Esophagus squamous epithelium (tissue), 5 donors: ENCODE measurements at regions not wholly inside any gene's neighbourhood (a gene's known extent, or its start where the extent isn't known, plus 50 kb on each side); places are given as distances from the start of the nearest gene placed in this dataset.

Source experiments
- DNase-seq: peaks from one replicate; lab custom pipeline; 2025; lab: John Stamatoyannopoulos, UW
- H3K27ac ChIP-seq, 4 donors: fragments of 200-600 bp; sonication (generic); one replicate each; pipeline ENCODE4 v1.5.1; 2016 to 2019; ENCODE audit warnings: mild to moderate bottlenecking in 1 of 4
- H3K27me3 ChIP-seq, 4 donors: fragments of 200-600 bp; sonication (generic); 1 replicate in 3 of 4; 2 replicates in 1 of 4; pipeline versions ENCODE4 v1.5.1 to v1.6.0; 2017 to 2021; ENCODE audit warnings: antibody characterized with exemption in 1 of 4
- H3K36me3 ChIP-seq, 3 donors: fragments of 200-600 bp; sonication (generic); one replicate each; pipeline ENCODE4 v1.5.1; 2016 to 2019
- H3K4me1 ChIP-seq, 3 donors: fragments of 200-600 bp; sonication (generic); one replicate each; pipeline ENCODE4 v1.5.1; 2017 to 2019
- H3K4me3 ChIP-seq, 4 donors: fragments of 200-600 bp; sonication (generic); 1 replicate in 3 of 4; 2 replicates in 1 of 4; pipeline ENCODE4 v1.5.1; 2016 to 2019; ENCODE audit warnings: mild to moderate bottlenecking in 2 of 4, moderate library complexity in 1 of 4
- H3K9me3 ChIP-seq, 3 donors: fragments of 200-600 bp; sonication (generic); one replicate each; pipeline ENCODE4 v1.5.1; 2016 to 2019
- POLR2A ChIP-seq, 4 donors: fragments of 450-650 bp; IDR thresholded peaks; one replicate each; pipeline ENCODE4 v1.6.1; 2017; ENCODE audit warnings: antibody characterized with exemption in 4 of 4, mild to moderate bottlenecking in 4 of 4, moderate library complexity in 3 of 4
- WGBS, 2 donors: methylation state at CpG; one replicate each; pipeline ENCODE4 v1.1.5; 2018; 5-methylcytosine and 5-hydroxymethylcytosine counted together
- intact Hi-C: fragments of 100-400 bp; cut with DNase I; formaldehyde crosslinking; loops from one replicate; pipeline ENCODE4 v1.15.0; 2022
- TF ChIP-seq, protein P1 (sequence below), 6 experiments: fragments of 450-650 bp in 4 of 6; fragments of 200-600 bp in 2 of 6; sonication (generic) in 2 of 6; IDR thresholded peaks; one replicate each; pipeline ENCODE4 v1.5.1; 2016 to 2019; ENCODE audit warnings: antibody characterized with exemption in 6 of 6, mild to moderate bottlenecking in 4 of 6, moderate library complexity in 4 of 6
- donor health status: DM: yes; HTN: yes; CAD: no.

DNA sequence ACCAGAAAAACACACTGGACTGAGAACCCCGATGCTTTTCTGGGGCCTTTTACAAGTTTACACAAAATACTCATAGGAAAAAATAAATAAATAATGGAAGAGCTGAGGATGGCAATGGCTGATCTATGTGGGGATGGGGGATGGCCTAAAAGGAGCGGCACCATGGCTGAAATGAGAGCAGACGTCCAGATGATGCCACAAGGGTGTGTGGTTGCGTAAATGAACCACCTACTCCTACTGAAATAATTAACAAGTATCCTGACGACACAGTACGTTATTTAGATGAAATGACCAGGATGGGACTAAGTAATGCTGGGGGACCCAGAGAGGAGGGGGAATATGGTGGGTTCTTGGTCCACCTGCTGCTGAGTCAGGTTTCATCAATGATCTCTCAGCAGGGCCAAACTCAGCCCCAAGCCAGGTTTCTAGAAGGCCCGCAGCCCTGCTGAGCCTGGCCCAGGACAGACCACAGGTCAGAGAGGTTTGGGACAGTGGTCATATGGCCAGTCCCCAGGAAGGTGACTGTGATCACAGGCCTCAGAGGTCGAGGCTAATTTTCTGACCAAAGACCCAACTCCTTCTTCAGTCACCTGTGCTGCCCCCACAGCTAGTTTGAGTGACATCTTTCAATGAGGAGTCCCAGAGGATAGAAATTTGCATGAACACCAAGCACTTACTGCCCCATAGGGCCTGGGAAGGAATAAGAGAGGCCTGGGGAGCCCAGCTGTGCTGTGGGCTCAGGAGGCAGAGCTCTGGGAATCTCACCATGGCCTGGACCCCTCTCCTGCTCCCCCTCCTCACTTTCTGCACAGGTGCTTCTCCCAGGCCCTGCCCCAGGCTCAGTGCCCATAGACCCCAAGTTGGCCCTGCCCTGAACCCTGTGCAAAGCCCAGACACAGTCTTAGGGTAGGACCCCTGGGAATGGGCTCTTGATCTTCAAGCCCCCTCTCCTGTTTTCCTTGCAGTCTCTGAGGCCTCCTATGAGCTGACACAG is 76.3 kb upstream of the IGLL5 start:
- Histone ChIP-seq H3K36me3 (no peaks in the 10 kb centered on the region), H3K9me3 (no peaks in the 10 kb centered on the region), H3K27me3 (peaks cover 0 to 33% (median 0%) of the 10 kb centered on the region in 4 donors), H3K4me1 (no peaks in the 10 kb centered on the region), H3K4me3 (no peak overlapping the region), H3K27ac (no peak overlapping the region)
- intact Hi-C loops = no loop called here
- TF ChIP-seq POLR2A (IDR thresholded peaks at IDR 0.05) = no peak
- TF ChIP-seq, protein P1, sequence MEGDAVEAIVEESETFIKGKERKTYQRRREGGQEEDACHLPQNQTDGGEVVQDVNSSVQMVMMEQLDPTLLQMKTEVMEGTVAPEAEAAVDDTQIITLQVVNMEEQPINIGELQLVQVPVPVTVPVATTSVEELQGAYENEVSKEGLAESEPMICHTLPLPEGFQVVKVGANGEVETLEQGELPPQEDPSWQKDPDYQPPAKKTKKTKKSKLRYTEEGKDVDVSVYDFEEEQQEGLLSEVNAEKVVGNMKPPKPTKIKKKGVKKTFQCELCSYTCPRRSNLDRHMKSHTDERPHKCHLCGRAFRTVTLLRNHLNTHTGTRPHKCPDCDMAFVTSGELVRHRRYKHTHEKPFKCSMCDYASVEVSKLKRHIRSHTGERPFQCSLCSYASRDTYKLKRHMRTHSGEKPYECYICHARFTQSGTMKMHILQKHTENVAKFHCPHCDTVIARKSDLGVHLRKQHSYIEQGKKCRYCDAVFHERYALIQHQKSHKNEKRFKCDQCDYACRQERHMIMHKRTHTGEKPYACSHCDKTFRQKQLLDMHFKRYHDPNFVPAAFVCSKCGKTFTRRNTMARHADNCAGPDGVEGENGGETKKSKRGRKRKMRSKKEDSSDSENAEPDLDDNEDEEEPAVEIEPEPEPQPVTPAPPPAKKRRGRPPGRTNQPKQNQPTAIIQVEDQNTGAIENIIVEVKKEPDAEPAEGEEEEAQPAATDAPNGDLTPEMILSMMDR (IDR thresholded peaks at IDR 0.05) = no peak
- 68 to 87% methylated on average over 7 of the region's 8 CpGs for WGBS, 2 donors
- DNase-seq = no peak

DNA sequence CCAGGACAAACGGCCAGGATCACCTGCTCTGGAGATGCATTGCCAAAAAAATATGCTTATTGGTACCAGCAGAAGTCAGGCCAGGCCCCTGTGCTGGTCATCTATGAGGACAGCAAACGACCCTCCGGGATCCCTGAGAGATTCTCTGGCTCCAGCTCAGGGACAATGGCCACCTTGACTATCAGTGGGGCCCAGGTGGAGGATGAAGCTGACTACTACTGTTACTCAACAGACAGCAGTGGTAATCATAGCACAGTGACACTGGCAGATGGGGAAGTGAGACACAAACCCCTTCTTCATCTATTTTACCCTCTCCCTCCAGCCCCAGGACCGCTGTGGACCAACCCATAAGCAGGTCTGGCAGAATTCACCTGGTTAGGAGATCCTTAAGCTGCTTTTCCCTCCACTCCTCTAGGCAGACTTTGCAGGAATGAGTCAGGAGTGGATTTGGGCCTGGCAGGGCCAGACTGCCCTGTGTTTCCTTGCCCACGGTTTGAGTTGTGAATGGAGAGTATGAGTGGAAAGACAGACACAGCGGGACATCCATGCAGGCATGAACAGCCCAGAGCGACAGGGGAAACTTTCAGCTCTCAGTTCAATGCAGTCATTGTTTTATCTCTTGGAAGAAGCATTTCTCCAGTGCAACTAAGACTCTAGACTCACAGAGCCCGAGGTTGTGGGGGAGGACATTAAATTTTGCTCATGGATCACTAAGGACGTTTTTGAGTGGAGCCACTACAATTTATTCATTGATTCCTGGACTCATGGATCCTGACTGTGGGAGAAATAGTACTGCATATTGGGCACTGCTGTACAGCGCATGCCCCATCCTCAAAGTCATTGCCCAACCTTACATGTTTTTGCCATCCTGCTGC is 75.3 kb upstream of the IGLL5 start:
- H3K9me3 ChIP-seq = no peaks in the 10 kb centered on the region
- H3K27ac ChIP-seq = no peak overlapping the region
- peaks cover 0 to 28% (median 0%) of the 10 kb centered on the region in 4 donors for H3K27me3 ChIP-seq
- 65 to 74% methylated on average over 6 to 9 of the region's 10 CpGs for WGBS, 2 donors
- no peaks in the 10 kb centered on the region for H3K4me1 ChIP-seq
- intact Hi-C loops = no loop called here
- no peak for DNase-seq
- TF ChIP-seq POLR2A (IDR thresholded peaks at IDR 0.05) = no peak
- TF ChIP-seq, protein P1 (IDR thresholded peaks at IDR 0.05) = no peak
- no peaks in the 10 kb centered on the region for H3K36me3 ChIP-seq
- H3K4me3 ChIP-seq = no peak overlapping the region

DNA sequence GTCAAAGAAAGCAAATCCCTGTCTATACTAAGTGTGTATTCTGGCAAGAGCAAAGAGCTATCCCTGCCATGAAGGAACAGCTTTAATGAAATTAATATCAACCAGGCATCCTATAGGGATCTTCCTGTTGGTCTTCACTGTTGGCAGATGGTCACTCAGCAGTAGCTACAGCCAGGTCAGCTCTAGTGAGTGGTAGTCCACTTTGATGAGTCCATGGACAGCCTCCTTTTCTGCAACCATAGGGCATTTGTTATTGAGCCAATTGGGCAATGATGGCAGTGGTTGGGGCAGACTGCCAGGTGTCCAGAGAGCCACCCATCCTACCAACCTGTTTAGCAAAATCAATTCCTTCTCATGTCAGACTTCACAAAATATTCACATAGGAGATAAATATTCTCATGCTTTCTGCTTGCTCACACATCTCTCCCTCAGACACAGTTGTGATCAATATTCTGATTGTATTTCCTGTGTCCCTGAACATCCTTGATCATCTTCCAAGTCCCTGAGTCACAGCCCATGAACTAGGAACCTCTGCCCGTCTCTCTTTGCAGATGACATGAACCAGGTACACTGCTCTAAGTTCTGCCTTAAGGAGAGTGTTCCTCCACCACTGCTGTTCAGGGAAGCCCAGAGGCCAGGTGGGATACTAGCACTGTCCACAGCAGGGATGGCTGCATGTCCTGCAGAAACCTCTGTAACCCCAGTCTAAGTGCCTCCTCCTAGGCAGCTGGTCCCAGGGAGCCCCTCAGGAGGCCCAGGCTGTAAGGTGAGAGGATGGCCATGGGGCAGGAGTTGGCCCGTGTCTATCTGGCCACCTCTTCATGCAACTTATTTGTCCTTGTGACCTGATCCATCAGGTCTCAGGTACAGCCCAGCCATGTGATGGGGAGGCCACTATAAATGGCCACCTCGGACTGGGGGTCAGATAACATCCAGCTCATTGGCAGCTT is 74.2 kb upstream of the IGLL5 start:
- H3K36me3 ChIP-seq = no peaks in the 10 kb centered on the region
- DNase-seq = no peak
- no peak for TF ChIP-seq POLR2A (IDR thresholded peaks at IDR 0.05)
- TF ChIP-seq, protein P1 (IDR thresholded peaks at IDR 0.05) = no peak
- peaks cover 0 to 21% (median 0%) of the 10 kb centered on the region in 4 donors for H3K27me3 ChIP-seq
- H3K9me3 ChIP-seq = no peaks in the 10 kb centered on the region
- H3K4me3 ChIP-seq = no peak overlapping the region
- 35 to 50% methylated on average over 1 to 2 of the region's 3 CpGs for WGBS, 2 donors
- no peak overlapping the region for H3K27ac ChIP-seq
- intact Hi-C loops = no loop called here
- no peaks in the 10 kb centered on the region for H3K4me1 ChIP-seq

DNA sequence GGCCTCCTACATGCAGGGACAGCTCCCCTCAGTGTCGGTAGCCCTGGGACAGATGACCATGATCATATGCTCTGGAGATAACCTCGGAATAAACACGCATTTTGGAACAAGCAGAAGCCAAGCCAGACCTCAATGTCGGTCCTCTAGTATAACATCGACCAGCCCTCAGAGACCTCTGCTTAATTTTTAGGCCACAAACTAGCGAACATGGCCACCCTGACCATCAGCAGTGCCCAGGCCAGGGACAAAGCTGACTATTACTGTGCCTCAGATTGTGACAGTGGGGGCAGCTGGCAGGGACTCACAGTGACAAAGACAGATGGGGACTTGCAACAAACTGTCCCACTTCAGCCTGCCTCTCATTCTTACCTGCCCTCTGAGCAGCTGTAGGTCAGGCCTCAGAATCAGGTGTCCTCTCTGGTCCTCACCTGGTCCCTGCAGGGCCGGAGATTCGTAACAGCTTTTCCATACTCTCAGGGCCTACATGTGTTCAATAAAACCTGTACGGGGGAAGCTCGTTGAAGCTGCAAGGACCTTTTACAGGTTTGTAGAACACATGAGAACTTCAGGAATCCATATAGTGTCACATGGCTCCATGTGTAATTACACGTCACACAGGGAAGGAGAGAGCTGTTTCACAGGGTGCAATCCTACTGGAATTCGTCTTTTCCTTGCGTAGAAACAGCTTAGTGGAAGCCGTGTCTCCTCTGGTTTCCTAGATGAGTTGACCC is 72.8 kb upstream of the IGLL5 start:
- WGBS, 2 donors = 81 to 87% methylated on average over 11 to 14 of the region's 14 CpGs
- Histone ChIP-seq H3K27me3 (peaks cover 0 to 13% (median 0%) of the 10 kb centered on the region in 4 donors), H3K27ac (no peak overlapping the region), H3K4me1 (no peaks in the 10 kb centered on the region), H3K36me3 (no peaks in the 10 kb centered on the region), H3K9me3 (no peaks in the 10 kb centered on the region), H3K4me3 (no peak overlapping the region)
- intact Hi-C loops = no loop called here
- no peak for TF ChIP-seq POLR2A (IDR thresholded peaks at IDR 0.05)
- TF ChIP-seq, protein P1 (IDR thresholded peaks at IDR 0.05) = no peak
- no peak for DNase-seq
